Aorta (tissue), 5 donors: ENCODE measurements at regions not wholly inside any gene's neighbourhood (a gene's known extent, or its start where the extent isn't known, plus 50 kb on each side); places are given as distances from the start of the nearest gene placed in this dataset.

Experiments used
- ATAC-seq: fragments of 200-7000 bp; cut with Tn5 transposase; one replicate; pipeline ENCODE4 v1.9.1; 2022; ENCODE audit warnings: moderate library complexity; ENCODE audit not compliant: low FRiP score
- DNase-seq, 2 donors: peaks; one replicate each; pipeline ENCODE4 v3.0.0-alpha.2; 2020
- H3K27ac ChIP-seq, 2 donors: one replicate each; pipeline ENCODE4 v1.5.1; 2013; ENCODE audit warnings: low read length in 2 of 2, mild to moderate bottlenecking in 2 of 2, moderate library complexity in 2 of 2, control low read depth in 1 of 2, inconsistent platforms in 1 of 2, low read depth in 1 of 2
- H3K27me3 ChIP-seq, 2 donors: one replicate each; pipeline ENCODE4 v1.6.1; 2013; ENCODE audit warnings: control low read depth in 1 of 2, low read length in 1 of 2, mild to moderate bottlenecking in 1 of 2, moderate library complexity in 1 of 2; ENCODE audit not compliant: insufficient read depth in 2 of 2, control insufficient read depth in 1 of 2
- H3K36me3 ChIP-seq, 2 donors: one replicate each; pipeline ENCODE4 v1.6.1; 2013; ENCODE audit warnings: control low read depth in 1 of 2, low read length in 1 of 2, mild to moderate bottlenecking in 1 of 2; ENCODE audit not compliant: insufficient read depth in 2 of 2, control insufficient read depth in 1 of 2
- H3K4me1 ChIP-seq, 2 donors: one replicate each; pipeline ENCODE4 v1.6.1; 2013; ENCODE audit warnings: low read length in 2 of 2, control low read depth in 1 of 2, mild to moderate bottlenecking in 1 of 2, moderate library complexity in 1 of 2; ENCODE audit not compliant: insufficient read depth in 2 of 2, control insufficient read depth in 1 of 2
- H3K4me3 ChIP-seq, 2 donors: one replicate each; pipeline ENCODE4 v1.5.1; 2013; ENCODE audit warnings: low read length in 2 of 2, control low read depth in 1 of 2, mild to moderate bottlenecking in 1 of 2
- H3K9me3 ChIP-seq: one replicate; pipeline ENCODE4 v1.6.1; 2013; ENCODE audit warnings: mild to moderate bottlenecking, low read length; ENCODE audit not compliant: control insufficient read depth
- WGBS, 2 donors: extraction: QIAGEN DNeasy Blood & Tissue Kit; methylation state at CpG; one replicate each; pipeline ENCODE4 v1.1.7; 2013; 5-methylcytosine and 5-hydroxymethylcytosine counted together
- intact Hi-C, 2 donors: fragments of 100-400 bp; cut with DNase I; formaldehyde crosslinking; loops; one replicate each; pipeline versions ENCODE4 v1.14.2 to v1.15.0; 2022
- donor health status: healthy with polysubstance abuse.
- donor health status: Bipolar disorder and iron deficiency.
- donor health status: DM: no; HTN: no; CAD: no.
- donor health status: DM: no; HTN: no; CAD: no.
- donor health status: DM: yes; HTN: yes; CAD: no.

DNA sequence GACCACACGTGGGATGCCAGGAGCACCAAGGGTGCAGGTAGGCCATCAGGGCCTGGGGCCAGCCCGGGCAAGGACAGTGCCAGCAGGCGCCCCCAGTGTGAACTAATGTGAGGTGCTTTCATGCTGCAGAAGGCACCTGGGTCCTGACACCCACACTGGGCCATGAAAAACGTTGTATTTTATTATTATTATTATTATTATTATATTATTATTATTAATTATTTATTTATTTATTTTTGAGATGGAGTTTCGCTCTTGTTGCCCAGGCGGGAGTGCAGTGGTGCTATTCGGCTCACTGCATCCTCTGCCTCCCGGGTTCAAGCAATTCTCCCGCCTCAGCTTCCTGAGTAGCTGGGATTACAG is 1267.3 kb downstream of the BRD1 start:
- WGBS, 2 donors = 86 to 88% methylated on average over 9 of the region's 9 CpGs
- H3K27ac ChIP-seq = no peak overlapping the region
- no peaks in the 10 kb centered on the region for H3K4me1 ChIP-seq

DNA sequence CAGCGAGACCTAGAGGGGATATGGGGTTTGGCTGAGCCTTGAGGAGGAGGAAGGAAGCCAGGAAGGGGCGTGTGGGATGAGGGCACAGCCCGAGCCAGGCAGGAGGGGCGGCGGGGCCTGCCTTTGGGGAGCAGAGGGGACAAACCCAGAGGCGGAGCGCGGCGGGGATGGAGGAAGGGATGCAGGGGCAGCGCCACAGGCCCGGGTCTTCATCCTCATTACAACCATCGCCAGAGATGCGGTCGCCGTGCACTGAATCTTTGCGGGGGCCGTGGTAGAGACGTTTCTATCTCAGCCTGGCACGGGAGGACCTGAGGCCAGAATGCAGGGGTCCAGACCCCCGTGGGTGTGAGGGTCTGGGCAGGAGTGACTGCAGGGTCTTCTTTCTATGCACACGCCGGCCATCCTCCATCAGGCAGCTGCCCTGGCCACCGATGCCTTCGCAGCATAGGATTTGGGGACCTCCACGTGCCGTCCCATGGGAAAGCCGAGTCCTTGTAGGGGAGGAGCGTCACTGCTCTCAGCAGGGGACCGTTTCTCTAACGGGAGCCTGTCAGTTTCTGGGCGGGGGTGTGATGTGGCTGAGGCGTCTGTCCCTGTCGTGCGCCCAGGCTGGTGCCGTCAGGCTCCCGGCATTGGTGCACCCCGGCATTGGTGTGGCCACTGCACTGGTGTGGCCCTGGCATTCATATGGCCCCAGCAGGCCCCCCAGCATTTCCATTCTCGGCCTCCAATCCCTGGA is 1267.9 kb downstream of the BRD1 start:
- Histone ChIP-seq H3K9me3 (no peaks in the 10 kb centered on the region), H3K4me3 (no peak overlapping the region), H3K27ac (no peak overlapping the region), H3K36me3 (no peaks in the 10 kb centered on the region), H3K27me3 (no peaks in the 10 kb centered on the region), H3K4me1 (no peaks in the 10 kb centered on the region)
- DNase-seq (peak in 1 of 2 donors; percentile 43), ATAC-seq (no peak)
- WGBS, 2 donors = 81 to 82% methylated on average over 38 of the region's 38 CpGs
- intact Hi-C loops = no loop called here

More for the DNA sequence above, 1267.3 kb downstream of the BRD1 start:
- intact Hi-C loops = no loop called here
- H3K36me3 ChIP-seq = no peaks in the 10 kb centered on the region
- DNase-seq (no peak), ATAC-seq (no peak)
- no peaks in the 10 kb centered on the region for H3K9me3 ChIP-seq
- no peak overlapping the region for H3K4me3 ChIP-seq
- H3K27me3 ChIP-seq = no peaks in the 10 kb centered on the region

DNA sequence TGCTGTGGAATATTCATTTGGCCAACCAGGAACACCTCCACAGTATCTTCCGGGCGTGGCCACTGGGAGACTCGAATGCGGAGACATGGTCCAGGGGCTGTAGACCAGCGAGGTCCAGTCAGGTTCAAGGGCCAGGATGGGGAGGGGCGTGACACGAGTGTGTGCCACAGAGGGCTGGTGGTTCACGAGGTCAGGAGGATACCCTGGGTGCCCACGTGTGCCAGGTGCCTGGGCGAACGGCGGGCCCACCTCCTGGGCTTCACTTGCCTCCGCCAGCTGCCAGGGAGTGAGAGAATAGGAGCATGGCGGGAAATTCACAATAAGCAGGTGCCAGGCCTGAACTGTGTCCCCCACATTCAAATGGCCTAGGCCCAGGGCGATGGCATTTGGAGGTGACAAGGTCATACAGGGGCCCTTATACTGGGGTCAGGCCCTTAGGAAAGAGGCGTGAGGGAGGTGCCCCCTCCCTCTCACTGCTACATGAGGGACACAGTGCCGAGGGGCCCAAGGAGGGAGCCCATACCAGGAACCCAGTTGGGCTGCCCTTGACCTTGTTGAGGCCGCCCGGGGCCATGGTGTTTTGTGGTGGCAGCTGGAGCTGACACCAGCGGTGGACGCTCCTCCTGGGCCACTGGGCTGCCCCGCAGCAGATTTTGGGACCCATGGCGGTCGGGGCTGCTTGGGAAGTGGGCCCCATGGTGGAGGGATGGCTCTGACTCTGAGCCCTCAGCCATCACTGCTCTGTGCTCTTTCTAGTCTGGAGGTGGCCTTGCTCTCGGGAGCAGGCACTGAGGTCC is 1268.9 kb downstream of the BRD1 start:
- H3K27ac ChIP-seq = no peak overlapping the region
- ATAC-seq (no peak), DNase-seq (peak in 1 of 2 donors; percentile 32)
- H3K4me3 ChIP-seq = no peak overlapping the region
- no peaks in the 10 kb centered on the region for H3K4me1 ChIP-seq
- H3K27me3 ChIP-seq = no peaks in the 10 kb centered on the region
- WGBS, 2 donors = 92 to 94% methylated on average over 25 of the region's 25 CpGs
- H3K36me3 ChIP-seq = no peaks in the 10 kb centered on the region
- intact Hi-C loops = no loop called here
- no peaks in the 10 kb centered on the region for H3K9me3 ChIP-seq

DNA sequence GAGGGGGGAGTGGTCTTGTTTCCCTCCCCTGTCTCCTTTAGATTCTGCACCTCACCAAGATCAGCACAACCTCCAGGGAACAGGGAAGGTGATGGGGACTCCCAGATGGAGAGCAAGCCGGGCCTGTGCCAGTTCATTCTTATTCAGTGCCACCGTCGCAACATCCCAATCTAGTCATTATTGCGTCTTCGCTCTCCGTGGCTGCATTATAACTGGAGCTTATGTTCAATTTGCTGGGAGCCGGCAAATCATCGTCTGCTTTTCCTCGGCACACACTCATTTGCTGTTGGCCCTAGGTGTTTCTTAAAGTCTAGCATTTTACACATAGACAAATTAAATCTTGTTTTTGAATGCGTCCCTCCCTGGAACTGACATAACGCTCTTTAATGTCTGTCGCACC is 1269.7 kb downstream of the BRD1 start:
- 92 to 96% methylated on average over 12 of the region's 12 CpGs for WGBS, 2 donors
- H3K27ac ChIP-seq = no peak overlapping the region
- H3K27me3 ChIP-seq = no peaks in the 10 kb centered on the region
- ATAC-seq (no peak), DNase-seq (no peak)
- no peaks in the 10 kb centered on the region for H3K36me3 ChIP-seq
- intact Hi-C loops = no loop called here
- no peaks in the 10 kb centered on the region for H3K4me1 ChIP-seq
- H3K4me3 ChIP-seq = no peak overlapping the region
- no peaks in the 10 kb centered on the region for H3K9me3 ChIP-seq

DNA sequence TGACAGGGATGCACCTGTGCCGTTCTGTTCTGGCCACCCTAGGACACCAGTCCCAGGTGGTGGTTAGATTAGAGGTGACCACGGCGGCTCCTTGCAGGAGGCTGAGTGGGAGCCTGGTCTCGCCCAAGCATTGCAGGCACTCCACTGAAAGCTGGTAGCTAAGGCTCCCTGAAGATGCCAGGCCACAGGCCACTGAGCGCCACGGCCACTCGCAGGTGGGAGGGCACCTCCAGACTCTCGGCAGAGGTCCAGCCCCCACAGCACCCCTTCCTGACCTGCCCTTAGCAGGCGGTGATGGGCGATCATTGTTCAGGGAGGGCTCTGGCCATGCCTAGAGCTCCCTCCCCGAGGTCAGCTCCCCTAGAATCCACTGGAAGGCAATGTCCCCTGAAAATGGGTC is 1270.2 kb downstream of the BRD1 start:
- Histone ChIP-seq H3K9me3 (no peaks in the 10 kb centered on the region), H3K27ac (no peak overlapping the region), H3K36me3 (no peaks in the 10 kb centered on the region), H3K27me3 (no peaks in the 10 kb centered on the region), H3K4me1 (no peaks in the 10 kb centered on the region), H3K4me3 (no peak overlapping the region)
- intact Hi-C loops = no loop called here
- DNase-seq (no peak), ATAC-seq (no peak)
- WGBS, 2 donors = 89 to 92% methylated on average over 11 of the region's 11 CpGs

DNA sequence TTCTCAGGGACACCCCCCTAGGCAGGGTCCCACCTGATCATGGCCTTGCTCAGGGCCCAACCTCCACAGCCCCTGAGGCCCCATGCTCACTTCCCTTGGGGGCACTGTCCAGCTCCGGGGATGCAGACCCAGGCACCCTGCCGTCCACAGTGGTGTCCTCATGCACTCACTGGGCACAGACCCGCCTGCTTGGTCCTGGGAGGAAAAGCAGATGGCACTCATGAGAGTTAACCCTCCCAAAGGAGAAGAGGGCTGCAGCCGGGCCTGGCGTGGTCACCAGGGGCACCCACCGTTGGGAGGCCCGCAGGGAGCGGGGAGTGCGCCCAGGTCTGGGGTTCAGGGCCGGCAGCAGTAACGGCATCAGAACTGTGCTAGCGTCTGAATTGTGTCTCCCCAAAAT is 1270.9 kb downstream of the BRD1 start:
- ATAC-seq = no peak
- Histone ChIP-seq H3K9me3 (no peaks in the 10 kb centered on the region), H3K36me3 (no peaks in the 10 kb centered on the region), H3K4me3 (no peak overlapping the region), H3K4me1 (no peaks in the 10 kb centered on the region), H3K27ac (no peak overlapping the region), H3K27me3 (no peaks in the 10 kb centered on the region)
- 87 to 90% methylated on average over 12 of the region's 12 CpGs for WGBS, 2 donors
- intact Hi-C loops = no loop called here
- no peak for DNase-seq

DNA sequence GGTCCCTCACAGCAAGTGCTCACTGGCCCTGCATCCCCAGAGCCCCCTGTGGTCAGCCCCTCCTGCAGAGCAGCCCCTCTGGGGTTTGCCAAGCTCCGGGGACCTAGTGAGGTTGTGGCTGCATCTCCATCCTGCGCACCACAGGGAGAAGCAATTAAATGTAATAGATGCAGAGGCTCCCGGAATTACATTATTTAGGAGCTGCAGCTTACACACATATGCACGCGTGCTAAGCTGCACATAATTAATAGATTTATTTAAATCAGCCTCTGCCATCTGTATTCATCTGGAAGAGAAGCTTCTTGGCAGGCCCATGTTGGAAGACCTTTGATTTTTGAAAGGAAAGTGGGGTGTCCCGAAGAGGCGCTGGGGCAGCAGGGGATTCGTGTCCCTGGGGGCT is 1271.5 kb downstream of the BRD1 start:
- DNase-seq (no peak), ATAC-seq (no peak)
- WGBS, 2 donors = 92% methylated on average over 8 of the region's 8 CpGs
- no peaks in the 10 kb centered on the region for H3K36me3 ChIP-seq
- no peaks in the 10 kb centered on the region for H3K9me3 ChIP-seq
- no peaks in the 10 kb centered on the region for H3K27me3 ChIP-seq
- H3K27ac ChIP-seq = no peak overlapping the region
- no peaks in the 10 kb centered on the region for H3K4me1 ChIP-seq
- intact Hi-C loops = no loop called here
- no peak overlapping the region for H3K4me3 ChIP-seq

DNA sequence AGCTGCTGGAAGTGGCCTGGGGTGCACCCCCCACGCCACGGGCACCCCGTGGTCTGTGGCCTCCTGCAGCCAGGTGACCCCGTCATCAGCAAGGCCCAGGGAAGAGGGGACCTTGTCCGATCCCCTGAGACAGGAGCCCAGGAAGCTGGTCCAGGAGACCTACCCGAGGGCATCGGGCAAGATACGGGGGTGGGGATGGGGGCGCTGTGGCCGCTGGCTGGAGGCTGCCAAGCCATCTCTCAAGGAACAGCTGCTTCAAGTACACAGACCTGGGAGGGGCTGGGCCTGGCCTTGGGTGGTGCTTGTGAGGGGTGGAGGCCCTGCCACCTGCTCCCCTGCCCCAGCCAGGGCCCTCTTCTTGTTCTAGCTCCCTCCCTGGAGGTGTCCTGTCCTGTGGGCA is 1272.1 kb downstream of the BRD1 start:
- intact Hi-C loops = no loop called here
- 75 to 76% methylated on average over 10 of the region's 10 CpGs for WGBS, 2 donors
- Histone ChIP-seq H3K4me3 (no peak overlapping the region), H3K4me1 (no peaks in the 10 kb centered on the region), H3K27me3 (no peaks in the 10 kb centered on the region), H3K9me3 (no peaks in the 10 kb centered on the region), H3K27ac (no peak overlapping the region), H3K36me3 (no peaks in the 10 kb centered on the region)
- DNase-seq (no peak), ATAC-seq (no peak)
